DOHH2 (cell line): ENCODE measurements at regions not wholly inside any gene's neighbourhood (a gene's known extent, or its start where the extent isn't known, plus 50 kb on each side); places are given as distances from the start of the nearest gene placed in this dataset.
A peak's percentile ranks its signal among the peaks of the same experiment; 100 is the strongest.

Experiments
- H3F3A ChIP-seq: fragments of 200-600 bp; sonication (generic), shearing (Covaris generic); 2 replicates; pipeline ENCODE4 v1.6.0; 2016; ENCODE audit warnings: antibody characterized with exemption, mild to moderate bottlenecking; ENCODE audit not compliant: control insufficient read depth, insufficient read depth
- H3K27ac ChIP-seq: fragments of 200-600 bp; sonication (generic); 2 replicates; pipeline ENCODE4 v1.5.1; 2014; ENCODE audit warnings: low read depth, mild to moderate bottlenecking, low read length, moderate library complexity
- H3K27me3 ChIP-seq: fragments of 200-600 bp; sonication (generic); 2 replicates; pipeline ENCODE4 v1.6.1; 2014; ENCODE audit warnings: mild to moderate bottlenecking, low read length, mixed read lengths; ENCODE audit not compliant: control insufficient read depth
- H3K36me3 ChIP-seq: fragments of 200-600 bp; sonication (generic); 2 replicates; pipeline ENCODE4 v1.6.1; 2014; ENCODE audit warnings: mild to moderate bottlenecking, low read length, moderate library complexity, mixed read lengths; ENCODE audit not compliant: control insufficient read depth
- H3K4me1 ChIP-seq: fragments of 200-600 bp; sonication (generic); 2 replicates; pipeline ENCODE4 v1.6.1; 2014; ENCODE audit warnings: mild to moderate bottlenecking, low read length, mixed read lengths; ENCODE audit not compliant: control insufficient read depth
- H3K4me2 ChIP-seq: fragments of 200-600 bp; sonication (generic); 2 replicates; pipeline ENCODE4 v1.6.0; 2014; ENCODE audit warnings: mild to moderate bottlenecking, low read length, moderate library complexity
- H3K4me3 ChIP-seq: fragments of 200-600 bp; sonication (generic); 2 replicates; pipeline ENCODE4 v1.5.1; 2014; ENCODE audit warnings: mild to moderate bottlenecking, low read length, mixed read lengths
- H3K79me2 ChIP-seq: fragments of 200-600 bp; sonication (generic); 2 replicates; pipeline ENCODE4 v1.6.1; 2014; ENCODE audit warnings: mild to moderate bottlenecking, low read length, mixed read lengths; ENCODE audit not compliant: control insufficient read depth
- H3K9me2 ChIP-seq: fragments of 200-600 bp; sonication (generic); replicated peaks from 2 replicates; pipeline ENCODE4 v1.6.1; 2014; ENCODE audit warnings: mild to moderate bottlenecking, low read length, mixed read lengths; ENCODE audit not compliant: control insufficient read depth
- H3K9me3 ChIP-seq: fragments of 200-600 bp; sonication (generic); 2 replicates; pipeline ENCODE4 v1.6.1; 2014; ENCODE audit warnings: antibody characterized with exemption, low read length, mixed read lengths; ENCODE audit not compliant: control insufficient read depth, insufficient read depth
- H4K20me1 ChIP-seq: fragments of 200-600 bp; sonication (generic); 2 replicates; pipeline ENCODE4 v1.6.0; 2014; ENCODE audit warnings: low read depth, mild to moderate bottlenecking, antibody characterized with exemption, low read length, moderate library complexity; ENCODE audit not compliant: control insufficient read depth, insufficient read depth
- CTCF ChIP-seq: fragments of 200-600 bp; sonication (generic); IDR thresholded peaks from one replicate; pipeline ENCODE4 v1.5.1; 2014; ENCODE audit warnings: antibody characterized with exemption, mild to moderate bottlenecking, low read depth, low read length; ENCODE audit not compliant: poor library complexity, severe bottlenecking
- EZH2phosphoT487 ChIP-seq: fragments of 200-600 bp; sonication (generic); IDR thresholded peaks from 2 replicates; pipeline ENCODE4 v1.6.1; 2017; ENCODE audit warnings: borderline replicate concordance, mild to moderate bottlenecking, antibody characterized with exemption, low read length, moderate library complexity, mixed read lengths

- H3K4me3 ChIP-seq = no peak overlapping the region
- no peaks in the 10 kb centered on the region for H3K27me3 ChIP-seq
- peaks cover 53% of the 10 kb centered on the region for H3K4me1 ChIP-seq
- H3K4me2 ChIP-seq = peak overlapping the region; percentile 67
- H3K79me2 ChIP-seq = no peaks in the 10 kb centered on the region
- peaks cover 15% of the 10 kb centered on the region for H3K9me3 ChIP-seq
- H3K27ac ChIP-seq = peak overlapping the region; percentile 79
- H3F3A ChIP-seq = 0 out of 2 replicates have a peak, but pooled peaks cover 2% of the 10 kb centered on the region
- TF ChIP-seq EZH2phosphoT487 (no peak), CTCF (no peak)
- H3K36me3 ChIP-seq = peaks cover 5% of the 10 kb centered on the region; the same call in 1 of the 2 replicates
- H3K9me2 ChIP-seq = no peaks in the 10 kb centered on the region
- no peaks in the 10 kb centered on the region for H4K20me1 ChIP-seq
These were observed 62.4 kb upstream of the TNFSF18 start for GRCh38 chr1:173113015-173113741.

- no peaks in the 10 kb centered on the region for H3K27me3 ChIP-seq
- H3K9me2 ChIP-seq = no peaks in the 10 kb centered on the region
- peak overlapping the region; percentile 67 for H3K4me2 ChIP-seq
- H3K79me2 ChIP-seq = no peaks in the 10 kb centered on the region
- peak overlapping the region; percentile 55 for H3K4me3 ChIP-seq
- peak overlapping the region; percentile 79 for H3K27ac ChIP-seq
- H3K9me3 ChIP-seq = peaks cover 20% of the 10 kb centered on the region
- peaks cover 5% of the 10 kb centered on the region; the same call in 1 of the 2 replicates for H3K36me3 ChIP-seq
- peaks cover 43% of the 10 kb centered on the region for H3K4me1 ChIP-seq
- H4K20me1 ChIP-seq = no peaks in the 10 kb centered on the region
- H3F3A ChIP-seq = 0 out of 2 replicates have a peak, but pooled peaks cover 2% of the 10 kb centered on the region
- TF ChIP-seq EZH2phosphoT487 (no peak), CTCF (no peak)
These were observed 61.4 kb upstream of the TNFSF18 start for GRCh38 chr1:173112129-173112528.

GRCh38 chr1:173107696-173108095 lies 57.0 kb upstream of the TNFSF18 start:
- Histone ChIP-seq H4K20me1 (no peaks in the 10 kb centered on the region), H3K4me3 (no peak overlapping the region), H3K27me3 (no peaks in the 10 kb centered on the region), H3K4me2 (no peak overlapping the region), H3K27ac (no peak overlapping the region), H3F3A (0 out of 2 replicates have a peak, but pooled peaks cover 2% of the 10 kb centered on the region), H3K9me3 (peaks cover 28% of the 10 kb centered on the region), H3K9me2 (no peaks in the 10 kb centered on the region), H3K4me1 (peaks cover 23% of the 10 kb centered on the region), H3K36me3 (no peaks in the 10 kb centered on the region), H3K79me2 (no peaks in the 10 kb centered on the region)
- TF ChIP-seq CTCF = no peak
- TF ChIP-seq EZH2phosphoT487 = no peak
